PC-3 (cell line): ENCODE measurements at regions not wholly inside any gene's neighbourhood (a gene's known extent, or its start where the extent isn't known, plus 50 kb on each side); places are given as distances from the start of the nearest gene placed in this dataset.

ENCODE experiments used
- CTCF ChIP-seq: fragments of 300-600 bp; sonication (generic); conservative IDR thresholded peaks from 2 replicates; pipeline ENCODE4 v1.5.1; 2017; ENCODE audit warnings: antibody characterized with exemption, low read depth, mild to moderate bottlenecking, low read length
- EZH2 ChIP-seq: fragments of 300-600 bp; sonication (generic); IDR thresholded peaks from one replicate; pipeline ENCODE4 v1.6.1; 2017; ENCODE audit warnings: antibody characterized with exemption, mild to moderate bottlenecking, low read length; ENCODE audit not compliant: unreplicated experiment
- EZH2phosphoT487 ChIP-seq: fragments of 300-600 bp; sonication (generic); IDR thresholded peaks from 2 replicates; pipeline ENCODE4 v1.6.1; 2018; ENCODE audit warnings: mild to moderate bottlenecking, antibody characterized with exemption, low read length, borderline replicate concordance

- TF ChIP-seq CTCF (no peak), EZH2phosphoT487 (no peak), EZH2 (no peak)
These were observed 157.3 kb upstream of the EPB41L4A start for GRCh38 chr5:112576298-112576925.
